Stimulated activated effector memory CD8-positive, alpha-beta T cell treated with anti-CD3 and anti-CD28 coated beads, Interleukin-12 subunit alpha, Interleukin-12 subunit beta, amount 100 ng/mL, for 72 hours (primary cell): ENCODE measurements at regions not wholly inside any gene's neighbourhood (a gene's known extent, or its start where the extent isn't known, plus 50 kb on each side); places are given as distances from the start of the nearest gene placed in this dataset.
A peak's percentile ranks its signal among the peaks of the same experiment; 100 is the strongest.

Source experiments
- ATAC-seq: fragments of 150-1000 bp; cut with Tn5 transposase; 2 replicates; pipeline ENCODE4 v1.10.0; 2021
- DNase-seq, 2 donors: peaks; one replicate each; pipeline ENCODE4 v3.0.0; 2021 to 2022; ENCODE audit warnings: low spot score in 2 of 2
- H3K27ac Mint-ChIP-seq: one replicate; pipeline ENCODE4 v1.8.0; 2022; ENCODE audit warnings: mild to moderate bottlenecking, mixed read lengths
- H3K36me3 Mint-ChIP-seq: one replicate; pipeline ENCODE4 v1.8.0; 2022; ENCODE audit warnings: mild to moderate bottlenecking, mixed read lengths
- H3K4me1 Mint-ChIP-seq: one replicate; pipeline ENCODE4 v1.8.0; 2022; ENCODE audit warnings: mixed read lengths
- H3K4me3 Mint-ChIP-seq: one replicate; pipeline ENCODE4 v1.8.0; 2022; ENCODE audit warnings: mild to moderate bottlenecking, mixed read lengths
- H3K9me3 Mint-ChIP-seq: one replicate; pipeline ENCODE4 v1.8.0; 2022; ENCODE audit warnings: mixed read lengths

GRCh38 chr3:194738254-194739093 is 52.8 kb downstream of the FAM43A start:
- no peak overlapping the region for H3K4me3 Mint-ChIP-seq
- H3K9me3 Mint-ChIP-seq, result peaks cover 2% of the 10 kb centered on the region

GRCh38 chr3:194739498-194740284 is 54.0 kb downstream of the FAM43A start:
- ATAC-seq (no peak), DNase-seq (no peak)
- Mint-ChIP-seq H3K4me1 (peaks cover 10% of the 10 kb centered on the region), H3K4me3 (no peak overlapping the region), H3K36me3 (no peaks in the 10 kb centered on the region), H3K27ac (no peak overlapping the region), H3K9me3 (peaks cover 2% of the 10 kb centered on the region)

More at GRCh38 chr3:194738254-194739093, 52.8 kb downstream of the FAM43A start:
- ATAC-seq, result no peak
- no peaks in the 10 kb centered on the region for H3K36me3 Mint-ChIP-seq
- H3K4me1 Mint-ChIP-seq, result peaks cover 10% of the 10 kb centered on the region
- H3K27ac Mint-ChIP-seq, result no peak overlapping the region
- DNase-seq, result no peak

- H3K36me3 Mint-ChIP-seq, result no peaks in the 10 kb centered on the region
- H3K4me3 Mint-ChIP-seq, result no peak overlapping the region
- DNase-seq (no peak), ATAC-seq (peak; percentile 97)
- no peaks in the 10 kb centered on the region for H3K9me3 Mint-ChIP-seq
- no peak overlapping the region for H3K27ac Mint-ChIP-seq
- peaks cover 10% of the 10 kb centered on the region for H3K4me1 Mint-ChIP-seq
Observed at GRCh38 chr3:194740859-194741491, 55.3 kb downstream of the FAM43A start.

- H3K4me1 Mint-ChIP-seq, result peaks cover 10% of the 10 kb centered on the region
- no peak overlapping the region for H3K4me3 Mint-ChIP-seq
- no peak for ATAC-seq
- no peaks in the 10 kb centered on the region for H3K9me3 Mint-ChIP-seq
- no peak for DNase-seq
- H3K27ac Mint-ChIP-seq, result no peak overlapping the region
- H3K36me3 Mint-ChIP-seq, result no peaks in the 10 kb centered on the region
Observed at GRCh38 chr3:194741916-194742315, 56.2 kb downstream of the FAM43A start.

GRCh38 chr3:194744826-194745225 is 59.1 kb downstream of the FAM43A start:
- no peak overlapping the region for H3K27ac Mint-ChIP-seq
- H3K4me1 Mint-ChIP-seq, result peaks cover 10% of the 10 kb centered on the region
- no peak for DNase-seq
- H3K4me3 Mint-ChIP-seq, result no peak overlapping the region
- no peak for ATAC-seq
- H3K9me3 Mint-ChIP-seq, result no peaks in the 10 kb centered on the region
- no peaks in the 10 kb centered on the region for H3K36me3 Mint-ChIP-seq

- H3K36me3 Mint-ChIP-seq, result no peaks in the 10 kb centered on the region
- H3K4me3 Mint-ChIP-seq, result no peak overlapping the region
- H3K27ac Mint-ChIP-seq, result no peak overlapping the region
- peaks cover 9% of the 10 kb centered on the region for H3K4me1 Mint-ChIP-seq
- DNase-seq (no peak), ATAC-seq (no peak)
- H3K9me3 Mint-ChIP-seq, result no peaks in the 10 kb centered on the region
Observed at GRCh38 chr3:194745422-194746184, 59.9 kb downstream of the FAM43A start.

- H3K4me3 Mint-ChIP-seq, result no peak overlapping the region
- ATAC-seq (peak; percentile 17), DNase-seq (no peak)
- no peaks in the 10 kb centered on the region for H3K36me3 Mint-ChIP-seq
- no peaks in the 10 kb centered on the region for H3K9me3 Mint-ChIP-seq
- no peaks in the 10 kb centered on the region for H3K4me1 Mint-ChIP-seq
- H3K27ac Mint-ChIP-seq, result no peak overlapping the region
Observed at GRCh38 chr3:194748225-194748624, 62.5 kb downstream of the FAM43A start.

GRCh38 chr3:194749631-194750490 is 64.2 kb downstream of the FAM43A start:
- Mint-ChIP-seq H3K27ac (no peak overlapping the region), H3K9me3 (no peaks in the 10 kb centered on the region)
- no peak for ATAC-seq

GRCh38 chr3:194750491-194750828 is 64.8 kb downstream of the FAM43A start:
- no peak for ATAC-seq
- H3K27ac Mint-ChIP-seq, result no peak overlapping the region
- H3K4me3 Mint-ChIP-seq, result no peak overlapping the region
- H3K36me3 Mint-ChIP-seq, result no peaks in the 10 kb centered on the region
- H3K4me1 Mint-ChIP-seq, result no peaks in the 10 kb centered on the region
- H3K9me3 Mint-ChIP-seq, result no peaks in the 10 kb centered on the region
- DNase-seq, result no peak

More at GRCh38 chr3:194749631-194750490, 64.2 kb downstream of the FAM43A start:
- no peak for DNase-seq
- Mint-ChIP-seq H3K36me3 (no peaks in the 10 kb centered on the region), H3K4me1 (no peaks in the 10 kb centered on the region), H3K4me3 (no peak overlapping the region)

GRCh38 chr3:194755671-194756459 is 70.2 kb downstream of the FAM43A start:
- Mint-ChIP-seq H3K4me3 (no peak overlapping the region), H3K36me3 (no peaks in the 10 kb centered on the region), H3K27ac (no peak overlapping the region), H3K9me3 (no peaks in the 10 kb centered on the region), H3K4me1 (no peaks in the 10 kb centered on the region)
- DNase-seq (no peak), ATAC-seq (peak; percentile 31)

GRCh38 chr3:194756460-194756779 is 70.7 kb downstream of the FAM43A start:
- no peak overlapping the region for H3K4me3 Mint-ChIP-seq

GRCh38 chr3:194756791-194757325 is 71.2 kb downstream of the FAM43A start:
- no peaks in the 10 kb centered on the region for H3K4me1 Mint-ChIP-seq
- H3K9me3 Mint-ChIP-seq, result no peaks in the 10 kb centered on the region
- DNase-seq (no peak), ATAC-seq (peak; percentile 20)
- no peak overlapping the region for H3K27ac Mint-ChIP-seq
- H3K4me3 Mint-ChIP-seq, result no peak overlapping the region
- H3K36me3 Mint-ChIP-seq, result no peaks in the 10 kb centered on the region

More at GRCh38 chr3:194756460-194756779, 70.7 kb downstream of the FAM43A start:
- H3K36me3 Mint-ChIP-seq, result no peaks in the 10 kb centered on the region
- ATAC-seq (no peak), DNase-seq (no peak)
- no peaks in the 10 kb centered on the region for H3K9me3 Mint-ChIP-seq
- H3K4me1 Mint-ChIP-seq, result no peaks in the 10 kb centered on the region
- no peak overlapping the region for H3K27ac Mint-ChIP-seq

- no peaks in the 10 kb centered on the region for H3K9me3 Mint-ChIP-seq
- DNase-seq (no peak), ATAC-seq (no peak)
- no peaks in the 10 kb centered on the region for H3K36me3 Mint-ChIP-seq
- no peak overlapping the region for H3K27ac Mint-ChIP-seq
- no peak overlapping the region for H3K4me3 Mint-ChIP-seq
- H3K4me1 Mint-ChIP-seq, result no peaks in the 10 kb centered on the region
Observed at GRCh38 chr3:194757647-194758061, 72.0 kb downstream of the FAM43A start.
